K562 (cell line): ENCODE measurements at regions not wholly inside any gene's neighbourhood (a gene's known extent, or its start where the extent isn't known, plus 50 kb on each side); places are given as distances from the start of the nearest gene placed in this dataset.

Experiments
- ATAC-seq: fragments of 200-7000 bp; cut with Tn5 transposase; 3 replicates; pipeline ENCODE4 v1.9.1; 2020; ENCODE audit warnings: moderate library complexity
- BruUV-seq: library from RNA; stranded (reverse); fragments of 400-500 nt; replicated peaks from 2 replicates; lab custom pipeline; 2021; lab: Mats Ljungman, UMichigan
- CTCF ChIA-PET: fragments of 300-600 bp; formaldehyde crosslinking; extraction: SDS; loops from one replicate; lab custom pipeline; 2021; ENCODE audit warnings: low intra/inter-chr PET ratio; lab: Yijun Ruan, JAX
- POLR2A ChIA-PET: fragments of 300-600, 350-650 bp; sonication (Branson Sonifier 250); formaldehyde crosslinking; extraction: SDS; loops from one replicate; lab custom pipeline; 2021; ENCODE audit warnings: antibody characterized with exemption, inconsistent platforms; lab: Yijun Ruan, JAX
- DNase-seq, 4 experiments: peaks; one replicate each; pipeline versions ENCODE4 v3.0.0 to v3.0.0-alpha.2; 2011 to 2018; ENCODE audit warnings: low spot score in 3 of 4, mixed read lengths in 3 of 4; ENCODE audit errors: extremely low read depth in 1 of 4
- FAIRE-seq: peaks from 2 replicates; lab custom pipeline; 2011; peaks lifted over from hg19 to GRCh38; lab: Jason Lieb, UNC
- H2AFZ ChIP-seq: 2 replicates; pipeline ENCODE4 v1.6.0; 2011; ENCODE audit warnings: low read depth, low read length, control low read depth, inconsistent platforms
- H3K27ac ChIP-seq: fragments of 200-600 bp; 3 replicates; pipeline ENCODE4 v1.8.0; 2011; ENCODE audit warnings: low read depth, mild to moderate bottlenecking, control low read depth, inconsistent platforms, low read length, moderate library complexity, mixed read lengths; ENCODE audit errors: extremely low read depth
- H3K27me3 ChIP-seq, 2 experiments: fragments of 300-600 bp in 1 of 2; 2 replicates in 1 of 2; 3 replicates in 1 of 2; pipeline versions ENCODE4 v1.6.0 to v1.8.0; 2011; ENCODE audit warnings: inconsistent platforms in 2 of 2, low read length in 2 of 2, mild to moderate bottlenecking in 1 of 2, mixed read lengths in 1 of 2, moderate library complexity in 1 of 2; ENCODE audit not compliant: control insufficient read depth in 2 of 2, insufficient read depth in 2 of 2
- H3K36me3 ChIP-seq: fragments of 300-600 bp; 3 replicates; pipeline ENCODE4 v1.8.0; 2011; ENCODE audit warnings: mild to moderate bottlenecking, low read length, inconsistent platforms; ENCODE audit not compliant: control insufficient read depth, insufficient read depth
- H3K4me1 ChIP-seq, 2 experiments: fragments of 200-600 bp in 1 of 2; replicated peaks in 1 of 2; 2 replicates in 1 of 2; 3 replicates in 1 of 2; pipeline versions ENCODE4 v1.5.1 to v1.8.0; 2011; ENCODE audit warnings: inconsistent platforms in 2 of 2, low read length in 2 of 2, mild to moderate bottlenecking in 1 of 2, mixed read lengths in 1 of 2, moderate library complexity in 1 of 2; ENCODE audit not compliant: control insufficient read depth in 2 of 2, insufficient read depth in 2 of 2
- H3K4me2 ChIP-seq: 2 replicates; pipeline ENCODE4 v1.6.1; 2011; ENCODE audit warnings: low read length, control low read depth, inconsistent platforms, mixed read lengths; ENCODE audit not compliant: insufficient read depth
- H3K4me3 ChIP-seq: fragments of 200-600 bp; sonication (generic), shearing (Covaris generic); 2 replicates; pipeline ENCODE4 v1.5.1; 2016; ENCODE audit warnings: control low read depth, inconsistent platforms
- H3K79me2 ChIP-seq: fragments of 200-600 bp; 3 replicates; pipeline ENCODE4 v1.8.0; 2011; ENCODE audit warnings: low read length, inconsistent platforms; ENCODE audit not compliant: control insufficient read depth, insufficient read depth
- H3K9ac ChIP-seq, 2 experiments: 2 replicates each; pipeline versions ENCODE4 v1.6.0 to v1.6.1; 2011; ENCODE audit warnings: low read depth in 2 of 2, low read length in 2 of 2, control low read depth in 1 of 2, inconsistent platforms in 1 of 2, mild to moderate bottlenecking in 1 of 2, mixed read lengths in 1 of 2; ENCODE audit not compliant: insufficient read depth in 1 of 2
- H3K9me1 ChIP-seq: one replicate; pipeline ENCODE4 v1.6.0; 2011; ENCODE audit warnings: inconsistent platforms, mild to moderate bottlenecking, low read length, moderate library complexity; ENCODE audit not compliant: control insufficient read depth, insufficient read depth
- H3K9me3 ChIP-seq: replicated peaks from 2 replicates; pipeline ENCODE4 v1.5.1; 2011; ENCODE audit warnings: low read depth, low read length, inconsistent platforms; ENCODE audit not compliant: control insufficient read depth, insufficient read depth
- H4K20me1 ChIP-seq: replicated peaks from 2 replicates; pipeline ENCODE4 v1.6.1; 2011; ENCODE audit warnings: low read length, inconsistent platforms, mixed read lengths; ENCODE audit not compliant: control insufficient read depth, insufficient read depth
- ADNP ChIP-seq: fragments of 200-800 bp; sonication (Bioruptor generic); IDR thresholded peaks from 2 replicates; pipeline ENCODE4 v1.6.1; 2016; ENCODE audit warnings: missing genetic modification characterization, missing compliant biosample characterization
- CBX5 ChIP-seq: IDR thresholded peaks from 2 replicates; pipeline ENCODE4 v1.6.1; 2014; ENCODE audit warnings: low read depth, borderline replicate concordance
- CGGBP1 ChIP-seq: fragments of 250-450 bp; sonication (Bioruptor Pico); IDR thresholded peaks from 2 replicates; pipeline ENCODE4 v1.9.0; 2021; ENCODE audit warnings: mild to moderate bottlenecking
- CHD1 ChIP-seq: fragments of 200-600 bp; sonication (generic); IDR thresholded peaks from one replicate; pipeline ENCODE4 v1.6.1; 2012; ENCODE audit warnings: mild to moderate bottlenecking, moderate library complexity, low read length, inconsistent platforms
- EP400 ChIP-seq: fragments of 450-650 bp; IDR thresholded peaks from 2 replicates; pipeline ENCODE4 v1.6.1; 2017; ENCODE audit warnings: antibody characterized with exemption, mild to moderate bottlenecking, moderate library complexity
- GABPB1 ChIP-seq: sonication (generic); formaldehyde crosslinking; IDR thresholded peaks from 2 replicates; pipeline ENCODE4 v1.8.0; 2022; ENCODE audit warnings: mild to moderate bottlenecking, missing genetic modification reagents
- HNRNPL ChIP-seq: fragments of 200-400 bp; formaldehyde crosslinking; IDR thresholded peaks from 2 replicates; pipeline ENCODE4 v1.6.1; 2017; ENCODE audit warnings: low read depth, mild to moderate bottlenecking, low read length
- NFATC3 ChIP-seq: fragments of 450-650 bp; IDR thresholded peaks from 2 replicates; pipeline ENCODE4 v1.6.1; 2017; ENCODE audit warnings: mild to moderate bottlenecking
- RFX1 ChIP-seq: fragments of 450-650 bp; IDR thresholded peaks from 2 replicates; pipeline ENCODE4 v1.6.1; 2016; ENCODE audit warnings: mild to moderate bottlenecking, moderate library complexity
- SOX6 ChIP-seq: fragments of 450-650 bp; IDR thresholded peaks from 2 replicates; pipeline ENCODE4 v1.6.1; 2014; ENCODE audit warnings: mild to moderate bottlenecking
- TSC22D4 ChIP-seq: fragments of 450-650 bp; IDR thresholded peaks from 2 replicates; pipeline ENCODE4 v1.6.1; 2016; ENCODE audit warnings: missing genetic modification characterization, missing biosample characterization, control low read depth
- ZC3H4 ChIP-seq: sonication (generic); formaldehyde crosslinking; IDR thresholded peaks from 2 replicates; pipeline ENCODE4 v1.9.0; 2021; ENCODE audit warnings: missing genetic modification reagents, borderline replicate concordance
- ZNF76 ChIP-seq: fragments of 250-450 bp; sonication (Bioruptor Pico); IDR thresholded peaks from 2 replicates; pipeline ENCODE4 v1.4.0; 2020; ENCODE audit warnings: mild to moderate bottlenecking, moderate library complexity, borderline replicate concordance
- ZNF785 ChIP-seq: fragments of 250-450 bp; sonication (Bioruptor Pico); IDR thresholded peaks from 2 replicates; pipeline ENCODE4 v1.4.0; 2020; ENCODE audit warnings: mild to moderate bottlenecking
- WGBS: fragments of 100-300 bp; shearing (Covaris generic); methylation state at CpG from one replicate; pipeline ENCODE4 v1.1.6; 2016; ENCODE audit warnings: low coverage, mixed read lengths; ENCODE audit not compliant: insufficient coverage; ENCODE audit errors: missing lambda C conversion rate; 5-methylcytosine and 5-hydroxymethylcytosine counted together
- in situ Hi-C: fragments of 300-500 bp; cut with MboI; formaldehyde crosslinking; loops from 4 replicates; pipeline ENCODE4 v1.15.0; 2018; ENCODE audit warnings: inconsistent platforms, mixed read lengths
- intact Hi-C: fragments of 100-400 bp; cut with micrococcal nuclease; formaldehyde crosslinking; loops from 2 replicates; pipeline ENCODE4 v1.14.2; 2022

- Histone ChIP-seq H3K27ac (no peak overlapping the region), H3K4me1 (no peaks in the 10 kb centered on the region), H4K20me1 (no peaks in the 10 kb centered on the region), H3K9me1 (no peaks in the 10 kb centered on the region), H2AFZ (no peak overlapping the region), H3K4me2 (no peak overlapping the region), H3K79me2 (no peaks in the 10 kb centered on the region), H3K36me3 (no peaks in the 10 kb centered on the region), H3K9me3 (no peaks in the 10 kb centered on the region; the same call in 1 of the 2 replicates), H3K4me3 (no peak overlapping the region), H3K27me3 (no peaks in the 10 kb centered on the region), H3K9ac (no peak overlapping the region)
- 3% methylated on average over 3 of the region's 3 CpGs for WGBS
- CTCF ChIA-PET: no interaction called here
- TF ChIP-seq CBX5 (no peak), ADNP (tag) (no peak), HNRNPL (no peak), NFATC3 (no peak), EP400 (no peak), GABPB1 (CRISPR knock-in tag) (no peak), TSC22D4 (tag) (no peak), ZNF785 (CRISPR knock-in tag) (no peak), SOX6 (no peak), ZC3H4 (CRISPR knock-in tag) (no peak), CGGBP1 (CRISPR knock-in tag) (no peak), ZNF76 (CRISPR knock-in tag) (no peak), CHD1 (no peak), RFX1 (no peak)
- FAIRE-seq: no peak
- DNase-seq: no peak
- in situ Hi-C loops: no loop called here
- BruUV-seq: no TSS peak
- POLR2A ChIA-PET: no interaction called here
- intact Hi-C loops: no loop called here
- ATAC-seq: no peak
Measured at GRCh38 chr6:76441875-76442274, 369.4 kb upstream of the IMPG1 start.
